ENCODE measurements at regions not wholly inside any gene's neighbourhood (a gene's known extent, or its start where the extent isn't known, plus 50 kb on each side); places are given as distances from the start of the nearest gene placed in this dataset.

DNA sequence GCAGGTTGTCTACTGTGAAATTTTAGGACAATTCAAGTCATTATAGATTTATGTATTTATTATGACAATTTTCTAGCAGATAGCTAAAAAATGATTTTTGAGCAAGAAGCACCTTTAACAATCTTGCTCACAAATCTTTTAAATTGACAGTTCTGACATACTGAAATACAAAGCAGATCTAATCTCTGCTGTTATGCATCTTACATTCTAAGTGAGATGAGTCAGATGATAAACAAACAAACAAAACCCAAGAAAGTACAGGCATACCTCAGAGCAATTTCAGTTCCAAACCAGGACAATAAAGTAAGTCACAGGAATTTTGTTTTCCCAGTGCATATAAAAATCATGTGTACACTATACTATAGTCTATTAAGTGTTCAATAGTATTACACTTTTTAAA is 430.7 kb upstream of the PTCHD4 start:
- TF ChIP-seq, protein P1, sequence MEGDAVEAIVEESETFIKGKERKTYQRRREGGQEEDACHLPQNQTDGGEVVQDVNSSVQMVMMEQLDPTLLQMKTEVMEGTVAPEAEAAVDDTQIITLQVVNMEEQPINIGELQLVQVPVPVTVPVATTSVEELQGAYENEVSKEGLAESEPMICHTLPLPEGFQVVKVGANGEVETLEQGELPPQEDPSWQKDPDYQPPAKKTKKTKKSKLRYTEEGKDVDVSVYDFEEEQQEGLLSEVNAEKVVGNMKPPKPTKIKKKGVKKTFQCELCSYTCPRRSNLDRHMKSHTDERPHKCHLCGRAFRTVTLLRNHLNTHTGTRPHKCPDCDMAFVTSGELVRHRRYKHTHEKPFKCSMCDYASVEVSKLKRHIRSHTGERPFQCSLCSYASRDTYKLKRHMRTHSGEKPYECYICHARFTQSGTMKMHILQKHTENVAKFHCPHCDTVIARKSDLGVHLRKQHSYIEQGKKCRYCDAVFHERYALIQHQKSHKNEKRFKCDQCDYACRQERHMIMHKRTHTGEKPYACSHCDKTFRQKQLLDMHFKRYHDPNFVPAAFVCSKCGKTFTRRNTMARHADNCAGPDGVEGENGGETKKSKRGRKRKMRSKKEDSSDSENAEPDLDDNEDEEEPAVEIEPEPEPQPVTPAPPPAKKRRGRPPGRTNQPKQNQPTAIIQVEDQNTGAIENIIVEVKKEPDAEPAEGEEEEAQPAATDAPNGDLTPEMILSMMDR (IDR thresholded peaks at IDR 0.05; ENCODE audit: low read length), result no peak
- TF ChIP-seq EZH2 (IDR thresholded peaks at IDR 0.05; ENCODE audit: borderline replicate concordance, low read length), result no peak

Data from OCI-LY1 (cell line).